Erythroblast (primary cell): ENCODE measurements at regions not wholly inside any gene's neighbourhood (a gene's known extent, or its start where the extent isn't known, plus 50 kb on each side); places are given as distances from the start of the nearest gene placed in this dataset.

Source experiments
- DNase-seq, 2 experiments: peaks; one replicate each; lab custom pipeline; 2025; lab: John Stamatoyannopoulos, UW
- GATA1 ChIP-seq: IDR thresholded peaks from 2 replicates; pipeline ENCODE4 v1.6.1; 2011; ENCODE audit warnings: low read depth, mild to moderate bottlenecking, control low read depth, low read length, moderate library complexity
- POLR2A ChIP-seq: IDR thresholded peaks from 2 replicates; pipeline ENCODE4 v1.6.1; 2011; ENCODE audit warnings: mild to moderate bottlenecking, low read length

GRCh38 chr6:3522561-3523260 lies 65.9 kb upstream of the SLC22A23 start:
- TF ChIP-seq POLR2A (no peak), GATA1 (no peak)
- no peak for DNase-seq

DNA sequence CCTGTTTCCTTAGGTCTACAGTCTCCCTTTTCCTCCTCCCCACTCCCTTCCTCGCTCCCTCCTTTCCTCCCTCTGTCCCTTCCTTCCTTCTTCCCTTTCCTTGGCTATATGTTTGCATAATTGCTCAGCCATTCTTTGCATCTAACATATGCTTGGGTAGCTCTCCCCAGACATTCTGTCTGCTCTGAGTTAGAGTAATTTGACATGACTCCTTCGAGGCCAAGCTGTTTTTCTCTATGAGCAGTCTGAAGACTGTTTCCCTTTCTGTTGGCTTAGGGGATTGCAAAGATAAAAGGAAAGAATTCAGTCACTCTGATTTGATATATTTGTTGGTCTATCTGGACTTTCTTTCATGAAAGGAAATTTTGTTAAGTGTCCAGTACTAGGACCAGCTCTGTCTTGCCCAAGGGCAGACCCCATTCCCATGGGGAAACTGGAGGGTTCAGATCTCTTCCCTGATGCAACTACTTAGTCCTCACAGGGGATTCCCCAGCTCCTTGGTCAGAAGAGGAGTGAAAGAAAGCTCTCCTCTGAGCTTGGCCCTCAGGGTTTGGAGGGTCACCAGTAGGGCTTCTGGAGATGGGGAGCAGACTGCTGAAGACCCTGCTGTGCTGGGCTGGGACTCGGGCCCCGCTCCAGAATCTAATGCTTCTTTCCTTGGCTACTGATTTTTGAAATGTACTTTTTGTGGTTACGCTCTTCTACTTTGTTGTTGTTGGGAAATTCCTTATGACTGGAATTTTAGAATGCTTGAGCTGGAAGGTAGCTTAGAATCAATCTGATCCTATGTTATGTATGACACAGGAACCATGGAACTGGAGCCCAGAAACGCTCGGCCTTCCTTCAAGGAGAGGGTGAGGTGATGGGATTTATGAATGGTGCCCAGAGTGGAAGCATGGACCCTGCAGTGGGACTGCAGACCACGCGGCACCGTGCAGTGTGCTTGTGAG lies 63.7 kb upstream of the SLC22A23 start:
- TF ChIP-seq GATA1 = no peak
- TF ChIP-seq POLR2A = no peak
- no peak for DNase-seq

GRCh38 chr6:3518356-3519190 lies 61.7 kb upstream of the SLC22A23 start:
- TF ChIP-seq GATA1 = no peak
- TF ChIP-seq POLR2A = no peak
- DNase-seq = no peak

DNA sequence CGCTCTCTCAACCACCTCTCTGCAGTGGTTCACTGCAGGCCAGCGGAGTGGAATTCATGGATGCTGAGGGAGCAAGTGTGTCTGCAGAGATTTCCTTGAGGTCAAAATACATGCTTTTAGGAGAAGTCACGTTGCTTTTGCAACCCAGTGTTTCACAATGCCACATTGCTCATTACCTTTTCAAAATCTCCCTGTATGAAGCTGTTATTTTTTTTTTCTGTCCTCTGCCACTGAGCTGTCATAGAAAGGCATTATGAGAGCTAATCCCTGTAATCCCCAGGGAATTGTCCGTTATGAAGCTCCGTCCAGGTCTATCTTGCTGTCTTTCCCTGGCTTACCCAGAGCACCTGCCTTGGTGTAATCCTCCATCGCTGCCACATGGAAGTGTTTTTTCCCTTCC lies 60.5 kb upstream of the SLC22A23 start:
- TF ChIP-seq POLR2A = no peak
- no peak for TF ChIP-seq GATA1
- DNase-seq = no peak

DNA sequence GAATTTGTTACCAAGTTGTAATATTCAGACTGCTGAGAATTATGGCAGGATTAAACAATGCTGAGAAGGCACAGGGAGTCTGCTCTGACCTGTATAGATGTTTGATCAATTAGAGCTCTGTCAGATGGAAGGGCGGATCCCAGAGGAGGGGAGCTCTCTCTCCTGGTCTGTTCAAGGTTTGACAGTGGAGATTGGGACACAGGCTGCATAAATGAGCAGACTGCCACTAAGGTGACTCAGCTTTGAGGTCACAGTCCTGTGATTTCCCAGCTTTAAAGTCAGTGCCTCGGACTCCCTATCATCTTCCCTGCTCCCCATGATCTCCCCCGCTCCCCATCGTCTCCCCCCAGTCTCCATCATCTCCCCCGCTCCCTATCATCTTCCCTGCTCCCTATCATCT lies 59.2 kb upstream of the SLC22A23 start:
- no peak for DNase-seq
- TF ChIP-seq POLR2A (no peak), GATA1 (no peak)

DNA sequence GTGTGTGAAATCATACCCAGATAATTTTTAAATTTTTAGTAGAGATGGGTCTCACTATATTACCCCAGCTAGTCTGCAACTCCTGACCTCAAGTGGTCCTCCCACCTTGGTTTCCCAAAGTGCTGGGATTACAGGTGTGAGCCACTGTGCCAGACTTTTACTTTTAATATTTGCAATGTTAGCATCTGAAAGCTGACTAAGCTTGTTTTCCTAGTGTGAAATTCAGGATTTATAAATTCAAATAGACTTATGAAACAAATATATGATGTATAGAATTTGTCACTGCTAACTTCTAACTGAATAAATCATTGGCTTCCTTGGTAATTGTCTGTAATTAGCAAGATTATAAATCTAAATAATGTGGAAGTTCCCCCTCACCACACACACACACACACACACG lies 58.8 kb upstream of the SLC22A23 start:
- TF ChIP-seq POLR2A (no peak), GATA1 (no peak)
- DNase-seq = no peak

DNA sequence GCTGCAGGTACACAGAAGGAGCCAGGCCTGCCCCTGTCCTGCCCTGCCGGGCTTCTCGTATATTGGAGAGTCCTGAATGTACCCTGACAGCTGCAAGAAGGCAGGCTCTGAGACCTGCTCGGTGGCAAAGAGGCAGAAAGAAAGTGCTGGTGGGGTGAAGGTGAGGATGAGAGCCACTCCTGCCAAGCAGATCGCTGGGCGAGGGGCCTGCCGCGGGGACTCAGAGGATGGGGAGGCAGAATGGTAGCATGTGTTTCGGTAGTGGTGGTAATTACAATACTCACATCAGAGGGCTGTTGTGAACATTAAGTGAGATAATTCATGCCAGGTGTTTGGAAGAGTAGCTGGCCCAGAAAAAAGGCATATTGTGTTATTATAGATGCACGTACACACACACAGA lies 56.6 kb upstream of the SLC22A23 start:
- TF ChIP-seq POLR2A (no peak), GATA1 (no peak)
- DNase-seq = no peak

GRCh38 chr6:3512832-3513231 lies 56.0 kb upstream of the SLC22A23 start:
- TF ChIP-seq POLR2A (no peak), GATA1 (no peak)
- DNase-seq = no peak

GRCh38 chr6:3510617-3511016 lies 53.8 kb upstream of the SLC22A23 start:
- no peak for TF ChIP-seq POLR2A
- TF ChIP-seq GATA1 = no peak
- DNase-seq = no peak

- no peak for DNase-seq
- no peak for TF ChIP-seq GATA1
- no peak for TF ChIP-seq POLR2A
These were observed 53.3 kb upstream of the SLC22A23 start for GRCh38 chr6:3510178-3510577.

- TF ChIP-seq POLR2A = no peak
- no peak for TF ChIP-seq GATA1
- no peak for DNase-seq
These were observed 52.5 kb upstream of the SLC22A23 start for GRCh38 chr6:3509336-3509735.

DNA sequence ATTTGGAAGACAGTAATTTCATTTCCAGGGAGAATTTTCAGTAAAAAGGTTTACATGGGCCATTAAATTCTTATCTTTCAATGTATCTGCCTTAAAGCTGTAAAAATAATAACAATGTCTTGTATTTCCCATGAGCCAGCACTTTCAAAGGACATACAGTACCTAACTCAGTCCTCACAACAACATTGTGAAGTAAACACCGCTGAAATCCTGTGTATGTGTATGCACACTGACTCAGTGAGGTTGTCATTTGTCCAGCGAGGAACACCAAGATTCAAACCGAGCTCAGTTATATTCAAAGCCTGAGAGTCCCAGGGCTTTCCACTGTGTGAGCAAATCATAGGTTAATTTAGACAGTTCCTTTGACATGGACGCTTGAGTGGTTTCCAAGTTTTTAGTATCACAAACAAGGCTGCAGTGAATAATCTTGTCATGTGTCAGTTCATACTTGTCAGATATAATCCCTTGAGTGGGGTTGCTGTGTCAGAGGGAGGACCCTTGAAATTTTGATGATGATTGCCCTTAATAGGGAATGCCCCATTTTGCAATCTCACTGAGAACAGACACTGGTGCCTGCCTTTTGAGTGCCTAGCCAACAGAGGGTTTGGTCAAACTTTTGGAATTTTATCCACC lies 50.0 kb upstream of the SLC22A23 start:
- DNase-seq = no peak
- TF ChIP-seq GATA1 (no peak), POLR2A (no peak)
